ENCODE measurements at regions not wholly inside any gene's neighbourhood (a gene's known extent, or its start where the extent isn't known, plus 50 kb on each side); places are given as distances from the start of the nearest gene placed in this dataset.

GRCh38 chr3:157865352-157866000, 240.7 kb downstream of the SHOX2 start:
- H3K4me1 ChIP-seq, result peaks cover 0 to 10% of the 10 kb centered on the region in 2 donors
- H3K36me3 ChIP-seq, result no peaks in the 10 kb centered on the region
- peak; percentile 9 to 44 for TF ChIP-seq CTCF (IDR thresholded peaks at IDR 0.05)
- H3K27me3 ChIP-seq, result no peaks in the 10 kb centered on the region
- H3K9me3 ChIP-seq, result no peaks in the 10 kb centered on the region
- H3K4me3 ChIP-seq, result no peak overlapping the region
- DNase-seq (ENCODE audit: low spot score), result no peak
- no peak overlapping the region for H3K27ac ChIP-seq

GRCh38 chr3:157861076-157861765, 245.0 kb downstream of the SHOX2 start:
- peaks cover 0 to under 1% of the 10 kb centered on the region in 2 donors for H3K4me1 ChIP-seq
- H3K9me3 ChIP-seq, result no peaks in the 10 kb centered on the region
- no peak for DNase-seq (ENCODE audit: low spot score)
- no peak overlapping the region for H3K27ac ChIP-seq
- no peak overlapping the region for H3K4me3 ChIP-seq
- H3K36me3 ChIP-seq, result no peaks in the 10 kb centered on the region
- no peak for TF ChIP-seq CTCF (IDR thresholded peaks at IDR 0.05)
- no peaks in the 10 kb centered on the region for H3K27me3 ChIP-seq

GRCh38 chr3:157859541-157859940, 246.7 kb downstream of the SHOX2 start:
- DNase-seq (ENCODE audit: low spot score), result no peak
- H3K27me3 ChIP-seq, result no peaks in the 10 kb centered on the region
- peaks cover 0 to 5% of the 10 kb centered on the region in 2 donors for H3K4me1 ChIP-seq

GRCh38 chr3:157858821-157859220, 247.4 kb downstream of the SHOX2 start:
- peaks cover 0 to 5% of the 10 kb centered on the region in 2 donors for H3K4me1 ChIP-seq
- DNase-seq (ENCODE audit: low spot score), result no peak
- H3K4me3 ChIP-seq, result no peak overlapping the region
- no peak for TF ChIP-seq CTCF (IDR thresholded peaks at IDR 0.05)
- no peaks in the 10 kb centered on the region for H3K9me3 ChIP-seq
- H3K36me3 ChIP-seq, result no peaks in the 10 kb centered on the region
- no peak overlapping the region for H3K27ac ChIP-seq
- no peaks in the 10 kb centered on the region for H3K27me3 ChIP-seq

More at GRCh38 chr3:157859541-157859940, 246.7 kb downstream of the SHOX2 start:
- no peak for TF ChIP-seq CTCF (IDR thresholded peaks at IDR 0.05)
- H3K4me3 ChIP-seq, result no peak overlapping the region
- H3K9me3 ChIP-seq, result no peaks in the 10 kb centered on the region
- H3K27ac ChIP-seq, result no peak overlapping the region
- no peaks in the 10 kb centered on the region for H3K36me3 ChIP-seq

GRCh38 chr3:157857440-157857839, 248.8 kb downstream of the SHOX2 start:
- H3K4me1 ChIP-seq, result peaks cover 0 to 5% of the 10 kb centered on the region in 2 donors
- DNase-seq (ENCODE audit: low spot score), result no peak
- no peaks in the 10 kb centered on the region for H3K36me3 ChIP-seq
- H3K27me3 ChIP-seq, result no peaks in the 10 kb centered on the region
- H3K27ac ChIP-seq, result no peak overlapping the region
- H3K4me3 ChIP-seq, result no peak overlapping the region
- no peaks in the 10 kb centered on the region for H3K9me3 ChIP-seq
- no peak for TF ChIP-seq CTCF (IDR thresholded peaks at IDR 0.05)

Measured in right atrium auricular region (tissue), 2 donors.